HuH-7.5 (cell line): ENCODE measurements at regions not wholly inside any gene's neighbourhood (a gene's known extent, or its start where the extent isn't known, plus 50 kb on each side); places are given as distances from the start of the nearest gene placed in this dataset.
"Not testable (repeated sequence)": the region's sequence is repeated elsewhere in the genome, so short reads cannot be mapped to it uniquely, and the experiment has no call there.

ENCODE experiments used
- DNase-seq: peaks from one replicate; pipeline ENCODE4 v3.0.0; 2011; ENCODE audit warnings: low spot score

DNA sequence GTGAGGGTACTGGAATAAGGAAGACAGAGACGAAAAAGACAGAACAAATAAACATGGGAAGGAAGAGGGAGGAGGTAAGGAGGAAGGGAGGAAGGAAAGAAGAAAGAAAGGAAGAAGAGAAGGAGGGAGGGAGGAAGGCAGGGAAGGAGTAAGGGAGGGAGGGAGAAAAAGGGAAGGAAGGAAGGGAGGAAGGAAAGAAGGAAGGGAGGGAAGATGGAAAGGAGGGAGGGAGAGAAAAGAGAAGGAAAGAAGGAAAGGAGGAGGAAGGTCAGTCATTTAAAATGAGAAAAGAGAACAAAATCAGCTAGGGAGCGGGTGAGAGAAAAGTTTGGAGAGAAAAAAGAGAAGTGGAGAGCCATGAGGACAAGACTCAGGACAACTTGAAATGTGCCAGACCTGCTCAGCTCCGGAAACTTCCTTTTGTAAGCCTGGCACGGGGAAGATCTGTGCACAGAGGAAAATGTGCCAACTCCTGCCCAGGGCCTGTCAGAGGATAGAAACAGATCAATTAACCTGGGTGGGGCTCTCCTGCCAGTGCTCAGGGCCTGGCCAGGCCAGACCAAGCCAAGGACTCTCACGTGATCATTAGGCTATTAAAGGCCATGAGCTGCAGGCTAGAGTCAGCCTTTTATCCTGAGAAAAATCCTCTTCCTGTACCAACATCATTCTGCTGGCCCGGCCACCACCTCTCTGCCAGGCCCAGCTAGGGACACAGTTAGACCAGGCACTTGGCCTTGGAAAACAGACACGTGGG lies 50.1 kb upstream of the BCL6 start:
- no peak for DNase-seq

DNA sequence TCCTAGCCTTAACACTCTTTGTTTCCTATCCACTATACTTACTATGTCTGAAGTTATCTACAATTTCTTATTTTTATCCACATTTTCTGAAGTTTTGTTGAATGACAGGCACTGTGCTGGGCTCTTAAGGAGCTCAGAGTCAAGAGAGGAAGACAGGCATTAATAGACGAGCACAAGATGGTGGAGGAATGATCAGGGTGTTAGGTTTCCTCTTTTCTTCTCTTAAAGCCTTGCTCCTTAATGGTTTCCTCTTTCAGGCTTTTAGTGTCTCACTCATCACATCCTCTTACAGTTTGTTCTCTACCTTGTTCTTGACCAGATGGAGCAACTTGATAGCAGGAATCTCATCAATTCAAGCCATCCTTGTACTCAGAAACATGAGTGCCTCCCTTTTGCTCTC lies 52.9 kb upstream of the BCL6 start:
- no peak for DNase-seq

DNA sequence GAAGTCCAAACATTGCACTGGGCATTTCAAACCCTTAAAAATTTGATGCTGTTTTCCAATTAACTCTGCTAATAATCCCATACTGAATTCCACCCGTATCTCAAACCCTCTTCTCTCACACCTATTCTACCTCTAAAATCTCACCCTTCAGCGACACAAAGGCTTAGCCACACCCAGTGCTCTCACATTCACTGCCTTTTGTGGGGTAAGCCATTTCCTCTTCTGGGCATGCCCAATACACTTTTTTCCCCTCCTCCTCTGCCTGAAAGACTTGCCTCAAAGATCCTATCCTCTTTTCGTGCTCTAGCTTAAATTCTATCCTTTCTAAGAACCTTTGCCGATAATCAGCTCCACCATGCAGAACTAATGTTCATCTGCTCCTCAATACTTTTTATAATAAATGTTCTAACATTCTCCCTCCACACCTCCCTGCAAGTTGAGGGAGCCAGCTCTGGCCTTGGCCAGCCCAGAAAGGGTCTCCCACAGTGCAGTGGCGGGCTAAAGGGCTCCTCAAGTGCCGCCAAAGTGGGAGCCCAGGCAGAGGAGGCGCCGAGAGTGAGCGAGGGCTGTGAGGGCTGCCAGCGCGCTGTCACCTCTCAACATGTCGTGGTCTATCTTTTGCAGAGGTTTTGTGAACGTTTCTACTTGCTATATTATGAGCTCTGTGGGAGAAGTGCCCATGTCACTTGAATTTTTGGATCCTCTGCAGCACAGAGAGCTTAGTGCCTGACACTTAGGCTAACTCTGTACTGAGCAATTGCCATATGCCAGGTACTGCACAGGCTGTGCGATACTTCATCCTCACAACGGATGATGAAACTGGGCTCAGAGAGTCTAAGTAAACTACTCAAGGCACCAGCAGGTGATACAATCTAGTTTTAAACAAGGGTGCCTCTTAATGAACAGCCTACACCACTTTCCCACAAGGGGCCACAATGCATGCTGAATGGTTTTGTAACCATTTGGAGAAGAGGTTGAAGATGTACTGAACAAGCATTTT lies 53.6 kb upstream of the BCL6 start:
- no peak for DNase-seq

DNA sequence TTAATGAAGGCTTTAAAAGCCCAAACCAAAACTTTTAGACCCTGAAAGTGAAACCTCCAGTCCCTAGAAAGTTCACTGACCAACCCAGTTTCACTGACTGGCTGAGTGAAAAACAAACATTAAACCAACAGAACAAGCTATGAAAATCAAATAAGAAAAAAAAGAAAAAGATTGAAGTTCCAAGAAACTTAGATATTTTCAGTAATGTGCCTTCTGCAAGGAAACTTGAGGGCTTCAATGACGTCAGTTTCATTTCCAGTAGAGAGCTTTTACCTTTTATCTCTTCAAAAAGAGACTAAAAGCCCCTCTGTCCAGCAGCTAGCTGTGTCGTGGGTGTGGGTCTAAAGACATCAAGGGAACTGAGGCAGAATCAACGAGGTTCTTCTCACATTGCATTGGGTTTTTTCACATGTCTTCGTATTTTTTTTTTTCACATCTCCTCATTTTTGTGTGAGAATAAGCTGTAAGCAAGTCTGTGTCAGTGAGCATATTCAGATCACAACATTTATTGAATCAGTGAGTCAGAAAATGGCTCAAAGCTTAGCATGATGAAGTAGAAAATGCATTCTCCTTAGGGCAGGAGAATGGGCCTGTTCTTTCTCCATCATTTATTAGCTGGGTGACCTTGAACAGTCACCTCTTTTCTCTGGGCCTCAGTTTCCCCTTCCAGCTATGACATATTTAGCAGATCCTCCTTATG lies 54.8 kb upstream of the BCL6 start:
- no peak for DNase-seq

DNA sequence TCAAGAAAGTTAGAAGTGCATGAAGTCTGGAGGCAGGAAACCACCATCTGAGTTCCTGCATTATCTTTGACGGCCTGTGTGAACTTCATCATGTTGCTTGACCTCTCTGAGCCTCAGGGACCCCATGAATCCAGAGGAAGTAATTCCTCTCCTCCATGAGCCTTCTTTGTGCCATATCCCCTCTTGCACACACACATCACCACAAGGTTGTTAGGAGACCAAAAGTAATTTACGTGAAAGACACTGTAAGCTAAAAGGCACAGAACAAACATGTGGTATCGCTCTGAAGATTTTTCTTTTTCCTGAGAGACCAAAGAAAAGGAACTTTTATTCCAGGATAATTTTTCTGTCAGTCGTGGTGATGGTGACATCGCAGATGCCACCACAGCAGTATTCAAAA lies 55.9 kb upstream of the BCL6 start:
- DNase-seq = no peak

DNA sequence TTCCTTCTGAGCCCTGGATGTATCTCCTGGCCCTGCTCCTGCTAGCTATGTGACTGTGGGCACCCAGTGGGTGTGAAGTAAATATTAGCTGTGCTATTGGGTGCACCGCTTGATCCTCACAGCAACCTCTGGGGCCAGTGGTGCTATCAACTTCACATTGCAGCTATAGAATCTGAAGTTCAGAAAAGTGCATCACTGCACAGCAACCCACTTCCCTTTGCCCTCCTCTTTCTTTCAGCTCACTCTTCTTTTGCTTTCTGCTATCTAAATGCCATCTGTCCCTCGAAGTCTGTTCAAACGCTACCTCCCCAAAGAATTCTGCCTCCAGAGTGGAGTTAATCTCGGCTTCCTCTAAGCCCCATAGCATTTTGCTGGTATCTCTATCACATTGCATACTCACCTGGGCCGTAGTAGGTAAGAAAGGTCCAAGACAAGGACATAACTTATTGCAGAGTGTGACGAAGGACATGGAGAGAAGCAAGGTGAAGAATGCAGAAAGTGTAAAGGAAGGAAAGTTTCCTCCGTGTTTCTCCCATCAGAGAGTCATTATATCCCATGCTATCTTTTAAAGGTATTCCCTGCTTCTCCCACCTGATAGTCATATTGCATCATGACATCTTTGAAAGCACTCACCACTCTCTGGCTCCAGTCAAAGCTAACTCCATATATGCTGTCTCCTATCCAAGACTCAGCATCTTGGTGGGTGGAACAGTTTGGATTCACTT lies 57.1 kb upstream of the BCL6 start:
- DNase-seq = no peak

DNA sequence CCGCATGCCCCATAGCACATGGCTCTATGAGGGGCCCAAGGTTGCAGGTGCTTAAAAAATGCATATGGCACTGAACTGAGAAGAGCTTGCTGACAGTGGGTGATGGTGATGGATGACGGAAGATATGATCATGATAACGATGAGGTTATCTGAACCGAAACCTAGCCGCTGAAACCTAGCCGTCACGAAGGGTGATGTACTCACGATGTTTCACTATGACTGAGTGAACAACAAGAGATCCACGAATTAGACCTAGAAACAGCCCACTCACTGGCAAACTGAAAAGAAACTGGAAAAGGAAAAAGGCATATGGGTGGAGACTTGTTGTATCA lies 57.6 kb upstream of the BCL6 start:
- DNase-seq = no peak

DNA sequence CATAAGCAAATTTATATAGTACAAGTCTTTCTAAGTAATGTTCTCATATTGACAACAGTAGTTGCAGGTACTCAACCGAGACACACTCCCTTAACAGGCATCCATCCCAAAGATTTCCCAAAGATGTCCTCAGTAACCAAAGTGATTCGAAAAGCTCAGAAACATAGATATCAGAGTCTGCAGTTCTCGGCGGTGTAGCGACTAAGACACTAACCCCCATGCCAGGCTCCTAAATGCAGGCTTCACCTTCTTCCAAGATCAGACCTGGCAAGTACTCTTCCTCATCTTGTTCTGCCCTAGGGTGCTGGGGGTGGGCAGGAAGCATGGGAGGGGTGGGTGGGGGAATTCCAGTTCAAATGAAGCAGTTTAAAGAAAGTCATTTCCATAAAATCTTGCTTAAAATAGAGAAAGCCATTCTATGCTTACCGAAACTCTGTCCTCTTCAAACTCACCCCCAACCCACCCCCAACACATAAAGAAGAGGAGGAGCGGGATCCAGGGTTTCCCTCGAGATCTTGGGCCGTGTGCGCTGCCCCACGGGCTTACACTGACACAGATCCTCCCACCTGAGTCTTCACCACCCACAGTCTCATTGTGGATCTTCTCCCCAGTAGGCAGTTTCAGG lies 59.0 kb upstream of the BCL6 start:
- no peak for DNase-seq

DNA sequence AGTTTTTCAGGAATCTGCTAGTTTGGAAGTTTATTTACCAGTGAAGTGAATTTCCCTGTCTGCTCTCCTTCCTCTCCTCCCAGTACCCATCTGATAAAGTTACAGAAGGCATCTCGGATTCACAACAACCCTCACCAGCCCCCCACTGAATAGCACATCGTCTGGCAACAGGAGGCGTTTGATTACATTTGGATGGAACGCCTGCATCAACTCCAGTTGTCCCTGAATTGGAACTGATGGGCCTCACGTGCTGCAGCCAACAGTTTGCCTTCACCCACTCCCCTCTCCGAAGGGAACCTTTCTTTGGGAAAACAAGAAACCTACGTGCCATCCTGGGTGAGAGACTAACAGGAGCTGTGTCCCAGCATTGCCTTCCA lies 59.5 kb upstream of the BCL6 start:
- DNase-seq = no peak

DNA sequence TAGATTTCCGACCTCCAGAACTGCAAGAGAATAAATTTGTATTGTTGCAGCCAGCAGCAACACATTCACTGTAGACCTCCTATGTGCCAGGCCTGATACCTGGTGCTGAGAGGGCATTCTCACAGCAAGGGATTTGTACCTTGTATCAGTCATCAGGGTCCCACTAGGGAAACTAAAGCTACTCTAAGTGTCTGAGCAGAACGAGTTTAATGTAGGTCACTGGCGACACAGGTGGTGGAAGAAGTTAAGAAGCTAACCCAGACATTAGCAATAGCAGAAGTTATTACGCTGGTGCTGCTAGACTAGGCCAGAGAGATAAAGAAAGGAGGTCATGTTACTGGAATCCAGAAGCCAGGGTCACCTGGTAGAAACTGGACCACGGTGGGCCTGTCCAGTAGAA lies 60.5 kb upstream of the BCL6 start:
- DNase-seq = no peak

DNA sequence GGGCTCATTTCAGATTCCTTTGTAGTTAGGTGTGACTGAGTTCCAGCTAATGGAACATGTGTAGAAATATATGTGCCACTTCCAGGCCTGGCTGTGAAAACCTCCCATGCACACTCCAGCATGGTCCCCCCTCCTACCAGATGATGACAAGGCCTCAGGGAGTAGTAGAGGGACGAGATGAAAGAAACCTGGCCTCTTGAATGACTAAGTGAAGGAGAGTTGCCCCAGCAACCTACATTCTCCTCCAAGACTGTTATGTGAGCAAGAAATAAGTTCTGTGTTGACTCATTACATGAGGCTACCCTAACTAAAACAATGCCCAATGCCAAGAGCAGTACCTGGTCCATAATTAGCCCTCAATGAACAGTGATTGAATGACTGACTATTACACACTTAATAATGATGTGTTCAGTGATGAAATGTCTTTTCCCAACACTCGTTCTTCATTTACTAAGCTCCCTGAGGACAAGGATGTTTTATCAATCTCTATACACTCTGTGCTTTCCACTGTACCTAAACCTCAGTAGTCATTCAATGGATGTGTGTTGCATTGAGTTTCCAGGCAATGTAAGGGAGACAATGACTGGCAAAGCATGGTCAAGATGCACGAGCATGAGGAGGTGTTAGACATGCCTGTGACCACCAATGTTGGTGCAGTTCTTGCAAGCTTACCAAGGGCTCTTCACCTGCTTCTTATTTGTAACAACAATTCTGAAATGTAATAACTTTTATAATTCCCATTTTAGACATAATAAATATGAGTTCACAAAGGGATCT lies 62.0 kb upstream of the BCL6 start:
- no peak for DNase-seq

DNA sequence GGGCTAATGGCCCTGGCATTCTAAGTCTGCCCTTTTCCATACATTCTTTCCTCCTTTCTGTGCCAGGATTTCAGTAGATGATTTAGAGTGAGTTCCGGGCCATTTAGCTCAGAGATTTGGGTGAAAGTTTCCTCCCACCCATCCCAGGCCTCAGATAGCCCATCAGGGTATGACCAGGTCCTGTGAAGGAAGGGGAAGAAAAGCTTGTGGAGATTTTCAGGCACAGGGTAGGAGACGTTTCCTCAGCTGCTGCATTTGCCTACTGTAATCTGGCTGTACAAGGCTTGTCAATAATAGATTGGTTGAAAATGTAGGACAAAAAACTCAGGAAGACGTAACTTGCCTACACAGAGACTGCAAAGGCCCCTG lies 63.2 kb upstream of the BCL6 start:
- DNase-seq = no peak

DNA sequence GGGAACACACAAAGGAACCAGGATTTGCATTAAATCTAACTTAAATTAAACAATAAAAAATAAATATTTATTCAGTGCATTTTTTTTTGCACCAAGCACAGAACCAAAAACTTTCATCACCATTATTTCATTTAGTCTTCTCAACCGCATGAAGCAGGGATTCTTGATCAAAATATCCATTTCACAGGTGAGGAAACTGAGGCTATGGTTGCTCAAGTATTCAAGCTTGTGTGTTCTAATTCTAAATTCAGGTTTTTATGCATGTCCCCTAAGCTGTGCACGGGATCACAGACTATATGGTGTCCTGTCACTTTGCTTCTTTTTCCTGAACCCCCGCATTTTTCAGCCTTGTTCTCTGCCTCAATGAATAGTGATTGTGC lies 64.3 kb upstream of the BCL6 start:
- no peak for DNase-seq

DNA sequence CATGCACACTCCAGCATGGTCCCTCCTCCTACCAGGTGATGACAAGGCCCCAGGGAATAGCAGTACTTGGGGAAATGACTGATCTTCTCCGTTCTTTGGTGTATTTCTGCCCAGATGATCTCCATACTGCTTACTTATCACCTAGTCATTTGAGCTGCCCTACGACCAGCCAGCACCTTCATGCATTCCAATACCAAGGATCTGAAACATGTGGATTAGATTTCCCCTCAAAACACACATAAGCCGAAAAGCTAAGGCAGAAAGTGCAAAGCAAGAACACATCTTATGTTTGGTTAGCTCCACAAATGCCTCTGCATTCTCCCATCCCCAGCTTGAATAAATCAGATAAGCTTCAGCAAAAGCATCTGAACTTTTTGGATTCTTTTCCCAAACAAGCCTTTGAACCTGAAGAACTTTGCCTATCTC lies 64.8 kb upstream of the BCL6 start:
- DNase-seq = no peak

DNA sequence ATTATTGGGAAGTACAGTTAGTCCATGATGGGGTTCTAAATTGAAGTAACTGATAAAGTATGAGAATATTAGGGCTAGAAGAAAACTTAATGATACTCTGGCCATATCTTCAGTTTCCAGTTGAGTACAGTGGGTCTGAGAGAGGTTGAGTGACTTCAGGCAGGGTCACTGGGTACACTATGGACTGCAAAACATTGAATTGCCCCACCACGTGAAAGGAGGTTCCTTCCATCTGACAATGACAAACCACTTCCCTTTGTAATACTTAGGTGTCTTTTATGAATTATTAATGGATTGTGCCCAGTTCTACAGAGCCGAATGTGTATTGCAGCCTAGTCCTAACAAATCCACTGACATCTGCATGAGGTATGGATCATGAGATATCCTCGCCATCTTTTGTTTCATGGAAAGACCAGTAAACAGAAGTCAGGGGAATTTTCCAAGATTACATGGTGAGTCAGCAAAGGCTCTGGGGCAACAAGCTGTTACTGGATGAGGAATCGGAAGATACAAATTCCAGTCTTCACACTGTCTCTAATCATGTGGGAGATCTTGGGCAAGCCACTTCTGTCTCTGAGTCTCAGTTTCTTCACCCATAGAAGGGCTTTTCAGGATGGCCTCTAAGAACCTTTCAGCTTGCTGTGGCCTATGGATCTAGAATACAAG lies 66.5 kb upstream of the BCL6 start:
- DNase-seq = no peak

DNA sequence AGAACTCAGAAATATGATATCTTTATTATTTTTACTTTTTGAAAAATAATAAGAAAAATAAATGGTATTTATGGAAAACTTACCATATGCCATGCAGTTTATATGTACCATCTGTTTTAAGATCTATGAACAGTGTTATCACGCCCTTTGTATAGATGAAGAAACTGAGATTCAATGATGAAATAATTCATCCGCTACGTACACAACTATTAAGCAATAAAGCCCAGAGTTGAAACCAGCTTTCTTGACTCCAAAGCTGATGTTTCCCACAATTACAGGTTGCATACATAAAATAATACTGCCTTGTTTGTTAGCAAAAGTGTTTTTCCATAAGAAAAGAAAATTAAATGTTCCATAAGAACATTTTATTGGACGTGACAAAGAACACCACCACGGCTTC lies 67.2 kb upstream of the BCL6 start:
- DNase-seq = no peak

DNA sequence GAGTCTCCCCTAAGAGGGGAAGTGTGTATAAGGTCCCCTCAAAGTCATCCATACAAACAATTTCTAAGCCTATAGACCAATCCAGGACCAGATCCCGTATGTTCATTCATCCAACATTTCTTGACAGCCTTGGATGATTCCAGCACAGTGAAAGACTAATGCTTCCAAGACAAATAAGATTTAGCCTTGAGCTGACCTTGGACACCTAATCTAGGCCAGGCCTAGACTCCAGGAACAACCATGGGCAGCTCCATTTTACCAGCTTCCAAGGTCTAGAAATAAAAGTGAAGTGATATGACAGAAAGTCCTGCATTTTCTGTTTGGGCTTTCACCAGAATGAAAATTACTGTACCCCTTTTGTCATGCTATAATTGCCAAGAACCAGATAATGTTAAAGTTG lies 67.9 kb upstream of the BCL6 start:
- no peak for DNase-seq

DNA sequence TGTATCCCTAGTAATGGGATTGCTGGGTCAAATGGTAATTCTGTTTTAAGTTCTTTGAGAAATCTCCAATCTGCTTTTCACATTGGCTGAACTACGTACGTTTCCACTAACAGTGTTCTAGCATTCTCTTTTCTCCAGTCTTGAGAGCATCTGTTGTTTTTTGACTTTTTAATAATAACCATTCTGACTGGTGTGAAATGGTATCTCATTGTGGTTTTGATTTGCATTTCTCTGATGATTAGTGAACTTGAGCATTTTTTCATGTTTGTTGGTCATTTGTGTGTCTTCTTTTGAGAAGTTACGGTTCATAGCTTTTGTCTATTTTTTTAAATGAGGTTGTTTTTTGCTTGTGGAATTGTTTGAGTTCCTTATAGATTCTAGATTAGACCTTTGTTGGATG lies 72.5 kb upstream of the BCL6 start:
- DNase-seq = not testable (repeated sequence)

DNA sequence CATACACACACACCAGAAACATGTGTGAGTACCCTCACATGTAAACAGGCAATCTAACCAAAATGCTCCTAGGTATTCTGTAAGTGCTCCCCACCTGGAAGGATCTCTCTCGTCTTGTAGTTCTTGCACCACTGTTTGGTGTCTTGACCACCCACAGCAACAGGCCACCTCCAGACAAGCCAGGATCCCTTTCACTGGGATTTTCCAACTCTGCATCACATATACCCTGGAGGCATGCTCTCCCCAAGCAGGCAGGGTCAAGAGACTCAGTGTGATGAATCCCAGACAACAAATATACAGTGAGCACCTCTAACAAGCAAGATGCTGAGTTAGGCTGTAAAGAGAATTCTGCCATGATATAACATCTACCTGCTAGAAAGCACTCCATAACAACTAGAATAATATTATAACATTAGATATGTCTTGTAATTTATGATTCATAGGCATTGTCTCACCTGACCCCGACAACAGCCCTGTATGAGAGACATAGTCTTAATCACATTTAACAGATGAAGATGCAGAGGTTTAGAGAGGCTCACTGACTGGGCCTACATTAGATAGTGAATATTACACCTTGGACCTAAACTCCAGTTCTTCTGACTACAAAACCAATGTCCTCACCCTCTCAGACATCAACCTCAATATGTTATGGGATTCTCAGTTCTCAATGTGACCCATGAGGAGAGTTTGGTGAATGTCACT lies 76.5 kb upstream of the BCL6 start:
- no peak for DNase-seq

DNA sequence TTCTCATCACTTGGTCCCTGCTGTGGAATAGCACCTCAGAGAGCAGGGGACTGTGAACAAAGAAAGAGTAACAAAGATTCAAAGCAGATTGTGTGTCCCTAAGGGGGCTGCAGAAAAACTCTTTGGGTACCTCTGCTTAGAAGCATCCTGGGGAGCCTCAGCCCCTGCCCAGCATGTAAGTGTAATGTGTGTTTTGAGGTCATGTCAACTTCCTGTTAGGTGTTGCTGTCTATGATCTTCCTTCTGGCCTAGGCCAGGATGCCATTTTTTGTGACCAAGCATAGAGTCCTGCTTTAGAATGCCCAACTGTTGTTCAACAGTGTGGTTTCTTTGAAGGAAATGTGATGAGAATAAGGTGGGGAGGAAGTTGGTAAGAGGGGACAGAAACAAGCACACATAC lies 77.1 kb upstream of the BCL6 start:
- DNase-seq = no peak
